HepG2 (cell line): ENCODE measurements at regions not wholly inside any gene's neighbourhood (a gene's known extent, or its start where the extent isn't known, plus 50 kb on each side); places are given as distances from the start of the nearest gene placed in this dataset.

Experiments used
- ATAC-seq: fragments of 200-7000 bp; cut with Tn5 transposase; 3 replicates; pipeline ENCODE4 v1.9.1; 2020; ENCODE audit warnings: mild to moderate bottlenecking, moderate library complexity
- BruUV-seq: library from RNA; stranded (reverse); fragments of 400-500 nt; replicated peaks from 2 replicates; lab custom pipeline; 2021; lab: Mats Ljungman, UMichigan
- CTCF ChIA-PET: fragments of 300-600 bp; formaldehyde crosslinking; extraction: SDS; loops from one replicate; lab custom pipeline; 2021; ENCODE audit warnings: low total read pairs, inconsistent platforms, low intra/inter-chr PET ratio; lab: Yijun Ruan, JAX
- POLR2A ChIA-PET: fragments of 350-600 bp; sonication (Branson Sonifier 250); formaldehyde crosslinking; loops from one replicate; lab custom pipeline; 2020; ENCODE audit warnings: antibody characterized with exemption, inconsistent platforms; lab: Yijun Ruan, JAX
- DNase-seq: peaks from one replicate; pipeline ENCODE4 v3.0.0-alpha.2; 2015; ENCODE audit warnings: low spot score
- FAIRE-seq: peaks from 3 replicates; lab custom pipeline; 2011; peaks lifted over from hg19 to GRCh38; lab: Jason Lieb, UNC
- H2AFZ ChIP-seq: one replicate; pipeline ENCODE4 v1.6.1; 2011; ENCODE audit warnings: low read length, inconsistent platforms
- H3K27ac ChIP-seq: fragments of 300-600 bp; 3 replicates; pipeline ENCODE4 v1.8.0; 2011; ENCODE audit warnings: mixed run types, mild to moderate bottlenecking, mixed read lengths, low read length, inconsistent platforms; ENCODE audit not compliant: insufficient read depth; ENCODE audit errors: extremely low read length
- H3K27me3 ChIP-seq, 2 experiments: fragments of 200-600 bp in 1 of 2; 2 replicates in 1 of 2; 3 replicates in 1 of 2; pipeline versions ENCODE4 v1.6.0 to v1.8.0; 2011; ENCODE audit warnings: low read length in 2 of 2, mild to moderate bottlenecking in 2 of 2, moderate library complexity in 2 of 2, inconsistent platforms in 1 of 2; ENCODE audit not compliant: insufficient read depth in 2 of 2, control insufficient read depth in 1 of 2
- H3K36me3 ChIP-seq, 2 experiments: fragments of 200-600 bp in 1 of 2; replicated peaks in 1 of 2; 2 replicates in 1 of 2; 3 replicates in 1 of 2; pipeline versions ENCODE4 v1.5.1 to v1.8.0; 2011; ENCODE audit warnings: low read length in 2 of 2, inconsistent platforms in 1 of 2; ENCODE audit not compliant: insufficient read depth in 2 of 2, control insufficient read depth in 1 of 2
- H3K4me1 ChIP-seq: 2 replicates; pipeline ENCODE4 v1.5.1; 2012; ENCODE audit warnings: low read length, inconsistent platforms; ENCODE audit not compliant: insufficient read depth
- H3K4me2 ChIP-seq: 2 replicates; pipeline ENCODE4 v1.6.0; 2011; ENCODE audit warnings: low read depth, low read length, inconsistent platforms
- H3K4me3 ChIP-seq, 3 experiments: fragments of 200-600 bp in 1 of 3; sonication (generic), shearing (Covaris generic) in 1 of 3; replicated peaks in 1 of 3; 2 replicates each; pipeline ENCODE4 v1.5.1; 2011 to 2016; ENCODE audit warnings: low read length in 3 of 3, inconsistent platforms in 2 of 3, low read depth in 2 of 3, mild to moderate bottlenecking in 2 of 3, control low read depth in 1 of 3, mixed read lengths in 1 of 3; ENCODE audit not compliant: insufficient read depth in 1 of 3
- H3K79me2 ChIP-seq: one replicate; pipeline ENCODE4 v1.6.1; 2011; ENCODE audit warnings: low read length, inconsistent platforms; ENCODE audit not compliant: insufficient read depth
- H3K9ac ChIP-seq: 2 replicates; pipeline ENCODE4 v1.6.0; 2011; ENCODE audit warnings: mild to moderate bottlenecking, low read depth, low read length, inconsistent platforms; ENCODE audit not compliant: insufficient read depth
- H3K9me3 ChIP-seq: 2 replicates; pipeline ENCODE4 v1.5.1; 2012; ENCODE audit warnings: mild to moderate bottlenecking, low read length
- H4K20me1 ChIP-seq: 2 replicates; pipeline ENCODE4 v1.6.0; 2011; ENCODE audit warnings: inconsistent platforms, mild to moderate bottlenecking, low read length, moderate library complexity; ENCODE audit not compliant: insufficient read depth
- ETS1 ChIP-seq: sonication (generic); formaldehyde crosslinking; IDR thresholded peaks from 2 replicates; pipeline ENCODE4 v1.4.0; 2020; ENCODE audit warnings: missing genetic modification reagents
- RAD21 ChIP-seq: fragments of 450-650 bp; formaldehyde crosslinking; IDR thresholded peaks from 2 replicates; pipeline ENCODE4 v1.5.0; 2020; ENCODE audit warnings: mild to moderate bottlenecking
- RNF219 ChIP-seq: sonication (generic); formaldehyde crosslinking; IDR thresholded peaks from 2 replicates; pipeline ENCODE4 v1.5.0; 2020; ENCODE audit warnings: mild to moderate bottlenecking, missing genetic modification reagents
- STAT6 ChIP-seq: sonication (generic); formaldehyde crosslinking; IDR thresholded peaks from 2 replicates; pipeline ENCODE4 v1.4.0; 2020; ENCODE audit warnings: missing genetic modification reagents, mild to moderate bottlenecking, borderline replicate concordance
- ZNF432 ChIP-seq: sonication (generic); formaldehyde crosslinking; IDR thresholded peaks from 2 replicates; pipeline ENCODE4 v1.5.0; 2020; ENCODE audit warnings: missing genetic modification reagents, mild to moderate bottlenecking, borderline replicate concordance
- ZNF451 ChIP-seq: sonication (generic); formaldehyde crosslinking; IDR thresholded peaks from 2 replicates; pipeline ENCODE4 v1.5.0; 2020; ENCODE audit warnings: mild to moderate bottlenecking, missing genetic modification reagents
- WGBS: methylation state at CpG from one replicate; pipeline ENCODE4 v1.1.6; 2017; ENCODE audit warnings: low lambda C conversion rate; 5-methylcytosine and 5-hydroxymethylcytosine counted together
- in situ Hi-C: cut with HindIII; loops from 2 replicates; pipeline ENCODE4 v1.10.0; 2017; ENCODE audit warnings: low pct_unique_long_range_greater_than_20kb; ENCODE audit not compliant: extremely low pct_ligation_motif_present
- intact Hi-C: fragments of 100-400 bp; cut with micrococcal nuclease; formaldehyde crosslinking; loops from one replicate; pipeline ENCODE4 v1.10.0; 2022; ENCODE audit not compliant: unreplicated experiment

GRCh38 chr11:95294701-95295100, 63.7 kb upstream of the SESN3 start:
- CTCF ChIA-PET, result no interaction called here
- FAIRE-seq, result no peak

More at GRCh38 chr11:95294701-95295100, 63.7 kb upstream of the SESN3 start:
- Histone ChIP-seq H4K20me1 (no peaks in the 10 kb centered on the region), H3K4me1 (no peaks in the 10 kb centered on the region), H3K9ac (no peak overlapping the region), H3K79me2 (no peaks in the 10 kb centered on the region), H2AFZ (no peak overlapping the region), H3K4me2 (no peak overlapping the region), H3K27ac (no peak overlapping the region), H3K36me3 (no peaks in the 10 kb centered on the region), H3K4me3 (no peak overlapping the region), H3K27me3 (peaks cover 0 to 4% of the 10 kb centered on the region in 2 experiments; a peak in 1 of 5 replicates), H3K9me3 (no peaks in the 10 kb centered on the region)
- no peak for TF ChIP-seq ZNF432 (CRISPR knock-in tag)
- no peak for TF ChIP-seq ETS1 (CRISPR knock-in tag)
- TF ChIP-seq RAD21 (CRISPR knock-in tag), result no peak
- no peak for TF ChIP-seq RNF219 (CRISPR knock-in tag)
- no peak for TF ChIP-seq ZNF451
- TF ChIP-seq STAT6, result no peak
- ATAC-seq (no peak), DNase-seq (no peak)
- in situ Hi-C loops, result no loop called here
- POLR2A ChIA-PET, result no interaction called here
- intact Hi-C loops, result no loop called here
- BruUV-seq, result no TSS peak
- 21% methylated on average over 1 of the region's 1 CpG for WGBS
